HepG2 (cell line): ENCODE measurements at regions not wholly inside any gene's neighbourhood (a gene's known extent, or its start where the extent isn't known, plus 50 kb on each side); places are given as distances from the start of the nearest gene placed in this dataset.

Experiments
- DRAP1 ChIP-seq: IDR thresholded peaks from 2 replicates; pipeline ENCODE4 v1.6.1; 2016; ENCODE audit warnings: missing genetic modification reagents, missing compliant biosample characterization
- HNF1A ChIP-seq, 2 experiments: sonication (generic) in 1 of 2; formaldehyde crosslinking in 1 of 2; IDR thresholded peaks; 2 replicates each; pipeline versions ENCODE4 v1.4.0 to v1.6.1; 2016 to 2020; ENCODE audit warnings: borderline replicate concordance in 1 of 2, low read depth in 1 of 2, mild to moderate bottlenecking in 1 of 2, missing genetic modification reagents in 1 of 2
- MTA1 ChIP-seq: sonication (generic); formaldehyde crosslinking; IDR thresholded peaks from 2 replicates; pipeline ENCODE4 v1.4.0; 2020; ENCODE audit warnings: missing genetic modification reagents, mild to moderate bottlenecking, borderline replicate concordance
- NR2C2 ChIP-seq: sonication (generic); formaldehyde crosslinking; IDR thresholded peaks from 2 replicates; pipeline ENCODE4 v1.4.0; 2020; ENCODE audit warnings: missing genetic modification reagents, mild to moderate bottlenecking, moderate library complexity, borderline replicate concordance
- PHB2 ChIP-seq: fragments of 450-650 bp; IDR thresholded peaks from 2 replicates; pipeline ENCODE4 v1.6.1; 2018; ENCODE audit not compliant: partially characterized antibody
- PHF21A ChIP-seq: sonication (generic); formaldehyde crosslinking; IDR thresholded peaks from 2 replicates; pipeline ENCODE4 v1.5.0; 2020; ENCODE audit warnings: mild to moderate bottlenecking, missing genetic modification reagents
- SALL1 ChIP-seq: sonication (generic); formaldehyde crosslinking; IDR thresholded peaks from 2 replicates; pipeline ENCODE4 v1.8.0; 2022; ENCODE audit warnings: mild to moderate bottlenecking, missing genetic modification reagents
- SIN3B ChIP-seq: fragments of 150-350 bp; IDR thresholded peaks from 2 replicates; pipeline ENCODE4 v1.6.1; 2014; ENCODE audit warnings: low read length
- SKIL ChIP-seq: sonication (generic); formaldehyde crosslinking; IDR thresholded peaks from 2 replicates; pipeline ENCODE4 v1.8.0; 2022; ENCODE audit warnings: missing genetic modification reagents, mild to moderate bottlenecking, moderate library complexity, borderline replicate concordance
- SPEN ChIP-seq: sonication (generic); formaldehyde crosslinking; IDR thresholded peaks from 2 replicates; pipeline ENCODE4 v1.5.1; 2020; ENCODE audit warnings: low read depth, mild to moderate bottlenecking, missing genetic modification reagents
- ZBTB26 ChIP-seq: IDR thresholded peaks from 2 replicates; pipeline ENCODE4 v1.6.1; 2016; ENCODE audit warnings: missing compliant biosample characterization, missing genetic modification reagents, borderline replicate concordance
- ZNF431 ChIP-seq: sonication (generic); formaldehyde crosslinking; IDR thresholded peaks from 2 replicates; pipeline ENCODE4 v1.9.0; 2022; ENCODE audit warnings: missing genetic modification reagents, low read depth, mild to moderate bottlenecking, borderline replicate concordance
- ZNF746 ChIP-seq: sonication (generic); formaldehyde crosslinking; IDR thresholded peaks from 2 replicates; pipeline ENCODE4 v1.8.0; 2022; ENCODE audit warnings: mild to moderate bottlenecking, missing genetic modification reagents

- TF ChIP-seq MTA1 (CRISPR knock-in tag) (peak; percentile 49; the same call in 1 of the 2 replicates), ZBTB26 (peak; percentile 88; the same call in 1 of the 2 replicates), ZNF431 (no peak), ZNF746 (peak; percentile 82), PHB2 (no peak), SPEN (CRISPR knock-in tag) (peak; percentile 79; the same call in 1 of the 2 replicates), SALL1 (CRISPR knock-in tag) (peak; percentile 99), SKIL (CRISPR knock-in tag) (peak; percentile 93), DRAP1 (peak; percentile 83), NR2C2 (CRISPR knock-in tag) (peak; percentile 72; the same call in 1 of the 2 replicates), PHF21A (CRISPR knock-in tag) (peak; percentile 87), HNF1A (IDR thresholded peaks at IDR 0.05; ENCODE audit: low read depth) (peak; percentile 84), HNF1A (CRISPR knock-in tag; IDR thresholded peaks at IDR 0.05; ENCODE audit: borderline replicate concordance) (peak; percentile 91; the same call in 1 of the 2 replicates), SIN3B (0 out of 2 replicates have a peak, but pooled peaks have one; percentile 39)
Measured at GRCh38 chr19:56934438-56935090, 94.0 kb upstream of the PEG3 start (continued).
